ENCODE measurements at regions not wholly inside any gene's neighbourhood (a gene's known extent, or its start where the extent isn't known, plus 50 kb on each side); places are given as distances from the start of the nearest gene placed in this dataset.

DNA sequence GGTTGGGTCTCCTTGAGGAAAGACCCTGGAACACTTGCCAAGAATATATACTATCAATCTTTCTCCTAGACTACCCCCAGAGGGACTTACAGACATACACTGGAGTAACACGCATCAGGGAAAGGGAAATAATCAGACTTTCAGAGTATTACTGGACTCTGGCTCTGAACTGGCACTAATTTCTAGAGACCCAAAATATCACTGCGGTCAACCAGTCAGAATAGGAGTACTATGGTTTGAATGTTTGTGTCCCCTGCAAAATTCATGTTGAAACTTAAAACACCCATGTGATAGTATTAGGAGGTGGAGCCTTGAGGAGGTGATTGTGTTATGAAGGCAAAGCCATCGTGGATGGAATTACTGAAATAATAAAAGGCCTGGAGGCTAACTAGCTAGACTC is 323.7 kb downstream of the EN1 start:
- TF ChIP-seq CTCF (conservative IDR thresholded peaks at IDR 0.05) (no peak), ZFX (IDR thresholded peaks at IDR 0.05) (no peak)
